Panc1 (cell line): ENCODE measurements at regions not wholly inside any gene's neighbourhood (a gene's known extent, or its start where the extent isn't known, plus 50 kb on each side); places are given as distances from the start of the nearest gene placed in this dataset.

ENCODE experiments used
- ATAC-seq: fragments of 200-7000 bp; cut with Tn5 transposase; 2 replicates; pipeline ENCODE4 v1.9.1; 2020; ENCODE audit warnings: mild to moderate bottlenecking, moderate library complexity
- BruUV-seq: library from RNA; stranded (reverse); fragments of 400-500 nt; replicated peaks from 2 replicates; lab custom pipeline; 2021; lab: Mats Ljungman, UMichigan
- CTCF ChIA-PET: fragments of 300-600 bp; sonication (Branson Sonifier 250); formaldehyde crosslinking; loops from one replicate; lab custom pipeline; 2022; ENCODE audit warnings: antibody characterized with exemption; lab: Charles Lee
- POLR2A ChIA-PET: fragments of 300-600 bp; sonication (Branson Sonifier 250); formaldehyde crosslinking; loops from one replicate; lab custom pipeline; 2022; ENCODE audit warnings: antibody characterized with exemption; lab: Charles Lee
- DNase-seq: peaks from one replicate; pipeline ENCODE4 v3.0.0-alpha.2; 2010; ENCODE audit warnings: low read depth, low spot score
- H3K27ac ChIP-seq: 2 replicates; pipeline ENCODE4 v1.5.1; 2011; ENCODE audit warnings: mild to moderate bottlenecking, low read length, inconsistent platforms
- H3K27me3 ChIP-seq: fragments of 200-500 bp; sonication (Bioruptor generic); 2 replicates; pipeline ENCODE4 v1.6.0; 2014; ENCODE audit warnings: low read length, inconsistent platforms; ENCODE audit not compliant: control insufficient read depth, insufficient read depth
- H3K36me3 ChIP-seq: fragments of 200-500 bp; sonication (Bioruptor generic); 2 replicates; pipeline ENCODE4 v1.5.1; 2014; ENCODE audit warnings: inconsistent platforms, mild to moderate bottlenecking, low read length, moderate library complexity; ENCODE audit not compliant: control insufficient read depth, insufficient read depth
- H3K4me1 ChIP-seq: 2 replicates; pipeline ENCODE4 v1.5.1; 2011; ENCODE audit warnings: inconsistent platforms, mild to moderate bottlenecking, low read length, moderate library complexity; ENCODE audit not compliant: control insufficient read depth, insufficient read depth
- H3K4me3 ChIP-seq, 2 experiments: 2 replicates each; pipeline ENCODE4 v1.5.1; 2011 to 2012; ENCODE audit warnings: low read depth in 2 of 2, low read length in 2 of 2, mild to moderate bottlenecking in 2 of 2, inconsistent platforms in 1 of 2, moderate library complexity in 1 of 2
- H3K9me3 ChIP-seq: fragments of 200-500 bp; sonication (Bioruptor generic); 2 replicates; pipeline ENCODE4 v1.5.1; 2014; ENCODE audit warnings: low read depth, mild to moderate bottlenecking, inconsistent platforms, low read length, moderate library complexity; ENCODE audit not compliant: control insufficient read depth, insufficient read depth
- CTCF ChIP-seq: fragments of 450-650 bp; IDR thresholded peaks from 2 replicates; pipeline ENCODE4 v1.5.1; 2017; ENCODE audit warnings: mild to moderate bottlenecking
- POLR2AphosphoS5 ChIP-seq: IDR thresholded peaks from 2 replicates; pipeline ENCODE4 v1.6.1; 2012; ENCODE audit warnings: mild to moderate bottlenecking, low read depth, low read length, moderate library complexity
- SIN3A ChIP-seq: IDR thresholded peaks from 2 replicates; pipeline ENCODE4 v1.6.1; 2012; ENCODE audit warnings: low read depth, mild to moderate bottlenecking, low read length, moderate library complexity, borderline replicate concordance; ENCODE audit not compliant: insufficient read depth
- TCF7L2 ChIP-seq: IDR thresholded peaks from 2 replicates; pipeline ENCODE4 v1.6.1; 2011; ENCODE audit warnings: mild to moderate bottlenecking, low read depth, low read length, inconsistent platforms
- in situ Hi-C: cut with HindIII; loops from 2 replicates; pipeline ENCODE4 v1.10.0; 2016; ENCODE audit warnings: low sequenced_read_pairs, low pct_unique_long_range_greater_than_20kb
- intact Hi-C: fragments of 100-400 bp; cut with micrococcal nuclease; formaldehyde crosslinking; loops from one replicate; pipeline ENCODE4 v1.10.0; 2022; ENCODE audit not compliant: unreplicated experiment
- TF ChIP-seq, protein P1 (sequence below), 2 experiments: IDR thresholded peaks; 2 replicates each; pipeline ENCODE4 v1.6.1; 2011 to 2012; ENCODE audit warnings: low read depth in 2 of 2, control low read depth in 1 of 2, low read length in 1 of 2, mild to moderate bottlenecking in 1 of 2, moderate library complexity in 1 of 2; ENCODE audit not compliant: insufficient read depth in 1 of 2

DNA sequence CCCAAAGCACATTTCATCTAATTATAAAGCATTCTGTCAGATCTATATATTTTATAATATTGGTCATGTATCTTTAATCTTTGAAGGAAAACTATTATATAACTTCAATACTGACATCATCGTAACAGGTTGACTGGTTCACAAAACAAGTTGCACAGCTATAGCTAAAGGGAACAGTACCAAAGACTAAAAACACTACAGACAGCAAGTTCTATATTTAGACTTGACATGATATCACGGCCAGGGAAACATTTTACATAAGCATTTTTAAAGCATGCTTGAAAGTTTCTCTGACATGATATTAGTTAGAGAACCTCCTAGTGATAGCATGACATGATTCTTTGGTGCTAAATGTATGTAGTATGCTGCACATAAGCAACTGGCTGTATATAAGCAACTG lies 182.5 kb downstream of the NDFIP2 start:
- CTCF ChIA-PET: no interaction called here
- TF ChIP-seq POLR2AphosphoS5 (no peak), CTCF (no peak), TCF7L2 (no peak)
- TF ChIP-seq, protein P1, sequence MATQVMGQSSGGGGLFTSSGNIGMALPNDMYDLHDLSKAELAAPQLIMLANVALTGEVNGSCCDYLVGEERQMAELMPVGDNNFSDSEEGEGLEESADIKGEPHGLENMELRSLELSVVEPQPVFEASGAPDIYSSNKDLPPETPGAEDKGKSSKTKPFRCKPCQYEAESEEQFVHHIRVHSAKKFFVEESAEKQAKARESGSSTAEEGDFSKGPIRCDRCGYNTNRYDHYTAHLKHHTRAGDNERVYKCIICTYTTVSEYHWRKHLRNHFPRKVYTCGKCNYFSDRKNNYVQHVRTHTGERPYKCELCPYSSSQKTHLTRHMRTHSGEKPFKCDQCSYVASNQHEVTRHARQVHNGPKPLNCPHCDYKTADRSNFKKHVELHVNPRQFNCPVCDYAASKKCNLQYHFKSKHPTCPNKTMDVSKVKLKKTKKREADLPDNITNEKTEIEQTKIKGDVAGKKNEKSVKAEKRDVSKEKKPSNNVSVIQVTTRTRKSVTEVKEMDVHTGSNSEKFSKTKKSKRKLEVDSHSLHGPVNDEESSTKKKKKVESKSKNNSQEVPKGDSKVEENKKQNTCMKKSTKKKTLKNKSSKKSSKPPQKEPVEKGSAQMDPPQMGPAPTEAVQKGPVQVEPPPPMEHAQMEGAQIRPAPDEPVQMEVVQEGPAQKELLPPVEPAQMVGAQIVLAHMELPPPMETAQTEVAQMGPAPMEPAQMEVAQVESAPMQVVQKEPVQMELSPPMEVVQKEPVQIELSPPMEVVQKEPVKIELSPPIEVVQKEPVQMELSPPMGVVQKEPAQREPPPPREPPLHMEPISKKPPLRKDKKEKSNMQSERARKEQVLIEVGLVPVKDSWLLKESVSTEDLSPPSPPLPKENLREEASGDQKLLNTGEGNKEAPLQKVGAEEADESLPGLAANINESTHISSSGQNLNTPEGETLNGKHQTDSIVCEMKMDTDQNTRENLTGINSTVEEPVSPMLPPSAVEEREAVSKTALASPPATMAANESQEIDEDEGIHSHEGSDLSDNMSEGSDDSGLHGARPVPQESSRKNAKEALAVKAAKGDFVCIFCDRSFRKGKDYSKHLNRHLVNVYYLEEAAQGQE (IDR thresholded peaks at IDR 0.05; ENCODE audit: insufficient read depth in 1 of 2, low read depth in 2 of 2, low read length in 1 of 2): no peak
- no peaks in the 10 kb centered on the region for H3K9me3 ChIP-seq
- H3K36me3 ChIP-seq: no peaks in the 10 kb centered on the region
- BruUV-seq: no TSS peak
- in situ Hi-C loops (no loop called here), intact Hi-C loops (no loop called here)
- no peaks in the 10 kb centered on the region for H3K27me3 ChIP-seq
- H3K4me3 ChIP-seq: no peak overlapping the region
- no peak for ATAC-seq
- no peaks in the 10 kb centered on the region for H3K4me1 ChIP-seq
- no peak overlapping the region for H3K27ac ChIP-seq
- no peak for DNase-seq
- POLR2A ChIA-PET: no interaction called here

DNA sequence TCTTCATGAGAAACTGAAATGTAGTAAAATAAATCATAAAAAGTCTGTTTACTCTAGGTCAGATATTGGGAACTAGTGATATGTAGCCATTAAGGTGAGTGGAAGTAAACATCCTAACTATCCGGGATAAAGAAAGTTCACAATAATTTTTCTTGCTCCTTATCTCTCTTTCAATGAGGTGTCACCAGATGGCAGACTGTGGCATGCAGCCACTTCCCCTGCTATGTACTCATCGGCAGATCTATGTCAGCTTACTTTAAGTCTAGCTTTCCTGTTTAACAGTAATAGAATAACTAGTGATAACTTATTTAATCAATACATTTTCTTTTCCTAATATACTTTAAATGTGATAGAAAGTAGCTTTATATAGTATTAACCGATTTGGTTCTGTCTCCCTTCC lies 181.9 kb downstream of the NDFIP2 start:
- ATAC-seq (no peak), DNase-seq (no peak)
- Histone ChIP-seq H3K36me3 (no peaks in the 10 kb centered on the region), H3K27ac (no peak overlapping the region), H3K27me3 (no peaks in the 10 kb centered on the region), H3K4me3 (no peak overlapping the region), H3K9me3 (no peaks in the 10 kb centered on the region), H3K4me1 (no peaks in the 10 kb centered on the region)
- in situ Hi-C loops (no loop called here), intact Hi-C loops (no loop called here)
- no TSS peak for BruUV-seq
- POLR2A ChIA-PET: no interaction called here
- TF ChIP-seq, protein P1 (IDR thresholded peaks at IDR 0.05; ENCODE audit: insufficient read depth in 1 of 2, low read depth in 2 of 2, low read length in 1 of 2): no peak
- no peak for TF ChIP-seq SIN3A
- no peak; the same call in 1 of the 2 replicates for TF ChIP-seq CTCF
- no peak for TF ChIP-seq TCF7L2
- no peak for TF ChIP-seq POLR2AphosphoS5
- CTCF ChIA-PET: no interaction called here
